IMR-90 (cell line): ENCODE measurements at regions not wholly inside any gene's neighbourhood (a gene's known extent, or its start where the extent isn't known, plus 50 kb on each side); places are given as distances from the start of the nearest gene placed in this dataset.

Experiments
- ATAC-seq: fragments of 200-7000 bp; cut with Tn5 transposase; 2 replicates; pipeline ENCODE4 v1.9.1; 2020; ENCODE audit warnings: low read depth, mild to moderate bottlenecking, moderate library complexity
- BruUV-seq: library from RNA; stranded (reverse); fragments of 400-500 nt; replicated peaks from 2 replicates; lab custom pipeline; 2021; lab: Mats Ljungman, UMichigan
- CTCF ChIA-PET: fragments of 300-600 bp; formaldehyde crosslinking; extraction: SDS; loops from one replicate; lab custom pipeline; 2021; ENCODE audit warnings: antibody characterized with exemption; lab: Yijun Ruan, JAX
- POLR2A ChIA-PET: fragments of 300-600 bp; sonication (Branson Sonifier 250); formaldehyde crosslinking; loops from one replicate; lab custom pipeline; 2022; ENCODE audit warnings: antibody characterized with exemption; ENCODE audit not compliant: unreplicated experiment; lab: Charles Lee
- DNase-seq: peaks from one replicate; pipeline ENCODE4 v3.0.0; 2013
- H2AFZ ChIP-seq: replicated peaks from 2 replicates; pipeline ENCODE3; 2013; ENCODE audit warnings: low read length, mild to moderate bottlenecking; ENCODE audit not compliant: poor library complexity
- H2AK5ac ChIP-seq: 2 replicates; pipeline ENCODE4 v1.6.1; 2013; ENCODE audit warnings: low read depth, low read length, inconsistent platforms
- H2AK9ac ChIP-seq: replicated peaks from 2 replicates; pipeline ENCODE3; 2013; ENCODE audit warnings: mild to moderate bottlenecking, low read depth, low read length, moderate library complexity; ENCODE audit not compliant: poor library complexity
- H2BK120ac ChIP-seq: 2 replicates; pipeline ENCODE4 v1.6.1; 2013; ENCODE audit warnings: low read depth, low read length, inconsistent platforms
- H2BK15ac ChIP-seq: 3 replicates; pipeline ENCODE4 v1.6.1; 2013; ENCODE audit warnings: low read depth, low read length, inconsistent platforms
- H2BK20ac ChIP-seq: 2 replicates; pipeline ENCODE4 v1.6.1; 2013; ENCODE audit warnings: low read depth, mild to moderate bottlenecking, inconsistent platforms, low read length, moderate library complexity
- H2BK5ac ChIP-seq: 2 replicates; pipeline ENCODE4 v1.6.1; 2013; ENCODE audit warnings: mild to moderate bottlenecking, low read depth, low read length, inconsistent platforms; ENCODE audit not compliant: poor library complexity, severe bottlenecking
- H3K14ac ChIP-seq: replicated peaks from 2 replicates; pipeline ENCODE4 v1.6.1; 2013; ENCODE audit warnings: low read depth, low read length, inconsistent platforms
- H3K18ac ChIP-seq: 2 replicates; pipeline ENCODE4 v1.6.1; 2013; ENCODE audit warnings: low read depth, low read length, control low read depth
- H3K23ac ChIP-seq: 2 replicates; pipeline ENCODE4 v1.6.1; 2013; ENCODE audit warnings: low read depth, low read length, inconsistent platforms
- H3K27ac ChIP-seq: 2 replicates; pipeline ENCODE4 v1.5.1; 2013; ENCODE audit warnings: mild to moderate bottlenecking, control low read depth, low read length; ENCODE audit not compliant: insufficient read depth
- H3K27me3 ChIP-seq: 2 replicates; pipeline ENCODE4 v1.6.1; 2013; ENCODE audit warnings: low read length; ENCODE audit not compliant: control insufficient read depth, insufficient read depth
- H3K36me3 ChIP-seq: 2 replicates; pipeline ENCODE4 v1.6.1; 2013; ENCODE audit warnings: low read length, mixed read lengths; ENCODE audit not compliant: control insufficient read depth, insufficient read depth
- H3K4ac ChIP-seq: 2 replicates; pipeline ENCODE4 v1.6.1; 2013; ENCODE audit warnings: low read depth, low read length, inconsistent platforms
- H3K4me1 ChIP-seq: 2 replicates; pipeline ENCODE4 v1.6.1; 2013; ENCODE audit warnings: low read length, mixed read lengths; ENCODE audit not compliant: control insufficient read depth, insufficient read depth
- H3K4me2 ChIP-seq: 2 replicates; pipeline ENCODE4 v1.6.1; 2013; ENCODE audit warnings: low read depth, mild to moderate bottlenecking, control low read depth, low read length, moderate library complexity
- H3K4me3 ChIP-seq: 2 replicates; pipeline ENCODE4 v1.5.1; 2013; ENCODE audit warnings: low read depth, mild to moderate bottlenecking, control low read depth, low read length, moderate library complexity; ENCODE audit not compliant: insufficient read depth
- H3K56ac ChIP-seq: 2 replicates; pipeline ENCODE4 v1.6.1; 2013; ENCODE audit warnings: low read length, inconsistent platforms; ENCODE audit not compliant: insufficient read depth; ENCODE audit errors: extremely low read depth
- H3K79me1 ChIP-seq, 2 experiments: 2 replicates each; pipeline ENCODE4 v1.6.1; 2013; ENCODE audit warnings: low read length in 2 of 2, inconsistent platforms in 1 of 2, low read depth in 1 of 2
- H3K9ac ChIP-seq: 2 replicates; pipeline ENCODE4 v1.6.1; 2013; ENCODE audit warnings: low read depth, low read length, control low read depth
- H3K9me1 ChIP-seq: 2 replicates; pipeline ENCODE4 v1.6.1; 2013; ENCODE audit warnings: low read length, inconsistent platforms; ENCODE audit not compliant: insufficient read depth
- H3K9me3 ChIP-seq: 2 replicates; pipeline ENCODE4 v1.6.1; 2013; ENCODE audit warnings: low read length; ENCODE audit not compliant: control insufficient read depth, insufficient read depth
- H4K20me1 ChIP-seq: 2 replicates; pipeline ENCODE4 v1.6.1; 2013; ENCODE audit warnings: low read length, inconsistent platforms; ENCODE audit not compliant: insufficient read depth
- H4K5ac ChIP-seq: 2 replicates; pipeline ENCODE4 v1.6.1; 2013; ENCODE audit warnings: mild to moderate bottlenecking, low read depth, low read length, control low read depth
- H4K8ac ChIP-seq, 2 experiments: 2 replicates each; pipeline ENCODE4 v1.6.1; 2013; ENCODE audit warnings: low read depth in 2 of 2, low read length in 2 of 2, control low read depth in 1 of 2, inconsistent platforms in 1 of 2
- H4K91ac ChIP-seq: 2 replicates; pipeline ENCODE4 v1.6.1; 2013; ENCODE audit warnings: low read depth, low read length, inconsistent platforms; ENCODE audit not compliant: insufficient read depth
- CEBPB ChIP-seq: IDR thresholded peaks from 2 replicates; pipeline ENCODE4 v1.6.1; 2012; ENCODE audit warnings: low read depth, low read length, improper control_type of control experiment
- CHD1 ChIP-seq: IDR thresholded peaks from 2 replicates; pipeline ENCODE4 v1.6.1; 2012; ENCODE audit warnings: low read depth, low read length, improper control_type of control experiment
- FOS ChIP-seq: fragments of 150-350 bp; IDR thresholded peaks from 2 replicates; pipeline ENCODE4 v1.6.1; 2016; ENCODE audit warnings: low read depth, low read length
- MAZ ChIP-seq: IDR thresholded peaks from 2 replicates; pipeline ENCODE4 v1.6.1; 2012; ENCODE audit warnings: low read depth, mild to moderate bottlenecking, low read length, improper control_type of control experiment, moderate library complexity, borderline replicate concordance
- RFX5 ChIP-seq: IDR thresholded peaks from 2 replicates; pipeline ENCODE4 v1.8.0; 2012; ENCODE audit warnings: low read depth, mild to moderate bottlenecking, low read length, moderate library complexity
- SMC3 ChIP-seq: fragments of 150-350 bp; IDR thresholded peaks from 2 replicates; pipeline ENCODE4 v1.6.1; 2016; ENCODE audit warnings: low read depth, mild to moderate bottlenecking, antibody characterized with exemption, low read length, moderate library complexity
- WGBS, 2 experiments: methylation state at CpG; one replicate each; pipeline versions ENCODE4 v1.1.5 to v1.1.7; 2013; ENCODE audit warnings: missing lambda C conversion rate in 2 of 2; ENCODE audit not compliant: insufficient read length in 1 of 2; ENCODE audit errors: extremely low coverage in 2 of 2; 5-methylcytosine and 5-hydroxymethylcytosine counted together
- dilution Hi-C: fragments of 300-500 bp; cut with HindIII; formaldehyde crosslinking; loops from one replicate; pipeline ENCODE4 v1.14.3; 2018; ENCODE audit warnings: low sequenced_read_pairs; ENCODE audit not compliant: unreplicated experiment
- in situ Hi-C: fragments of 300-500 bp; cut with MboI; formaldehyde crosslinking; loops from 3 replicates; pipeline ENCODE4 v1.14.3; 2019; ENCODE audit warnings: low sequenced_read_pairs, inconsistent platforms, mixed read lengths
- intact Hi-C: fragments of 100-400 bp; cut with micrococcal nuclease; formaldehyde crosslinking; loops from 2 replicates; pipeline ENCODE4 v1.10.0; 2022
- TF ChIP-seq, protein P1 (sequence below): conservative IDR thresholded peaks from 2 replicates; pipeline ENCODE4 v1.5.1; 2012; ENCODE audit warnings: mild to moderate bottlenecking, low read depth, low read length, improper control_type of control experiment
- TF ChIP-seq, protein P2 (sequence below): fragments of 150-350 bp; IDR thresholded peaks from 2 replicates; pipeline ENCODE4 v1.6.1; 2017; ENCODE audit warnings: mild to moderate bottlenecking, antibody characterized with exemption, low read length, low read depth
- TF ChIP-seq, protein P3 (sequence below): fragments of 150-350 bp; IDR thresholded peaks from 2 replicates; pipeline ENCODE4 v1.6.1; 2016; ENCODE audit warnings: low read depth, mild to moderate bottlenecking, low read length, moderate library complexity, borderline replicate concordance

- Histone ChIP-seq H2AFZ (no peak overlapping the region), H4K5ac (no peak overlapping the region; the same call in 1 of the 2 replicates), H4K8ac (no peak overlapping the region), H2BK120ac (no peak overlapping the region), H3K36me3 (no peaks in the 10 kb centered on the region), H3K4me2 (no peak overlapping the region), H2AK5ac (0 out of 2 replicates have a peak overlapping the region, but pooled peaks have one; percentile 1), H3K18ac (peak overlapping the region; percentile 31; the same call in 1 of the 2 replicates), H2BK5ac (no peak overlapping the region), H3K27ac (no peak overlapping the region), H3K79me1 (no peaks in the 10 kb centered on the region), H3K14ac (no peak overlapping the region), H2BK15ac (no peak overlapping the region), H4K20me1 (no peaks in the 10 kb centered on the region), H2AK9ac (no peak overlapping the region), H3K9me1 (no peaks in the 10 kb centered on the region; the same call in 1 of the 2 replicates), H3K4ac (no peak overlapping the region), H3K27me3 (no peaks in the 10 kb centered on the region), H3K4me1 (peaks cover 4% of the 10 kb centered on the region; the same call in 1 of the 2 replicates), H3K4me3 (no peak overlapping the region), H3K56ac (no peak overlapping the region), H3K9me3 (no peaks in the 10 kb centered on the region), H4K91ac (no peak overlapping the region), H3K23ac (no peak overlapping the region), H2BK20ac (0 out of 2 replicates have a peak overlapping the region, but pooled peaks have one; percentile 67), H3K9ac (no peak overlapping the region)
- no peak for ATAC-seq
- no CpG with 5 or more reads among the region's 3 CpGs for WGBS, 2 experiments
- ChIA-PET CTCF (no interaction called here), POLR2A (no interaction called here)
- in situ Hi-C loops = no loop called here
- BruUV-seq = no TSS peak
- peak; percentile 41 for DNase-seq
- no peak for TF ChIP-seq FOS
- TF ChIP-seq CHD1 = no peak
- TF ChIP-seq SMC3 = no peak
- no peak for TF ChIP-seq RFX5
- TF ChIP-seq, protein P1, sequence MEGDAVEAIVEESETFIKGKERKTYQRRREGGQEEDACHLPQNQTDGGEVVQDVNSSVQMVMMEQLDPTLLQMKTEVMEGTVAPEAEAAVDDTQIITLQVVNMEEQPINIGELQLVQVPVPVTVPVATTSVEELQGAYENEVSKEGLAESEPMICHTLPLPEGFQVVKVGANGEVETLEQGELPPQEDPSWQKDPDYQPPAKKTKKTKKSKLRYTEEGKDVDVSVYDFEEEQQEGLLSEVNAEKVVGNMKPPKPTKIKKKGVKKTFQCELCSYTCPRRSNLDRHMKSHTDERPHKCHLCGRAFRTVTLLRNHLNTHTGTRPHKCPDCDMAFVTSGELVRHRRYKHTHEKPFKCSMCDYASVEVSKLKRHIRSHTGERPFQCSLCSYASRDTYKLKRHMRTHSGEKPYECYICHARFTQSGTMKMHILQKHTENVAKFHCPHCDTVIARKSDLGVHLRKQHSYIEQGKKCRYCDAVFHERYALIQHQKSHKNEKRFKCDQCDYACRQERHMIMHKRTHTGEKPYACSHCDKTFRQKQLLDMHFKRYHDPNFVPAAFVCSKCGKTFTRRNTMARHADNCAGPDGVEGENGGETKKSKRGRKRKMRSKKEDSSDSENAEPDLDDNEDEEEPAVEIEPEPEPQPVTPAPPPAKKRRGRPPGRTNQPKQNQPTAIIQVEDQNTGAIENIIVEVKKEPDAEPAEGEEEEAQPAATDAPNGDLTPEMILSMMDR = no peak
- no peak for TF ChIP-seq MAZ
- TF ChIP-seq, protein P2, sequence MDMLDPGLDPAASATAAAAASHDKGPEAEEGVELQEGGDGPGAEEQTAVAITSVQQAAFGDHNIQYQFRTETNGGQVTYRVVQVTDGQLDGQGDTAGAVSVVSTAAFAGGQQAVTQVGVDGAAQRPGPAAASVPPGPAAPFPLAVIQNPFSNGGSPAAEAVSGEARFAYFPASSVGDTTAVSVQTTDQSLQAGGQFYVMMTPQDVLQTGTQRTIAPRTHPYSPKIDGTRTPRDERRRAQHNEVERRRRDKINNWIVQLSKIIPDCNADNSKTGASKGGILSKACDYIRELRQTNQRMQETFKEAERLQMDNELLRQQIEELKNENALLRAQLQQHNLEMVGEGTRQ = no peak
- TF ChIP-seq CEBPB = no peak
- TF ChIP-seq, protein P3, sequence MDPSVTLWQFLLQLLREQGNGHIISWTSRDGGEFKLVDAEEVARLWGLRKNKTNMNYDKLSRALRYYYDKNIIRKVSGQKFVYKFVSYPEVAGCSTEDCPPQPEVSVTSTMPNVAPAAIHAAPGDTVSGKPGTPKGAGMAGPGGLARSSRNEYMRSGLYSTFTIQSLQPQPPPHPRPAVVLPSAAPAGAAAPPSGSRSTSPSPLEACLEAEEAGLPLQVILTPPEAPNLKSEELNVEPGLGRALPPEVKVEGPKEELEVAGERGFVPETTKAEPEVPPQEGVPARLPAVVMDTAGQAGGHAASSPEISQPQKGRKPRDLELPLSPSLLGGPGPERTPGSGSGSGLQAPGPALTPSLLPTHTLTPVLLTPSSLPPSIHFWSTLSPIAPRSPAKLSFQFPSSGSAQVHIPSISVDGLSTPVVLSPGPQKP = no peak
- intact Hi-C loops = no loop called here
- dilution Hi-C loops = no loop called here
Measured at GRCh38 chr1:99548943-99549605, 96.8 kb upstream of the PALMD start.
